Liver (tissue), 8 donors: ENCODE measurements at regions not wholly inside any gene's neighbourhood (a gene's known extent, or its start where the extent isn't known, plus 50 kb on each side); places are given as distances from the start of the nearest gene placed in this dataset.

ENCODE experiments used
- DNase-seq: peaks from one replicate; pipeline ENCODE4 v3.0.0-alpha.2; 2017; ENCODE audit warnings: low spot score
- H3K27ac ChIP-seq, 2 donors: one replicate each; pipeline ENCODE4 v1.7.0; 2013; ENCODE audit warnings: inconsistent platforms in 2 of 2, low read length in 2 of 2, control low read depth in 1 of 2, low read depth in 1 of 2, mild to moderate bottlenecking in 1 of 2
- H3K27me3 ChIP-seq, 4 donors: one replicate each; pipeline versions ENCODE4 v1.6.1 to v1.7.0; 2013; ENCODE audit warnings: low read length in 3 of 4, inconsistent platforms in 1 of 4, mild to moderate bottlenecking in 1 of 4, moderate library complexity in 1 of 4; ENCODE audit not compliant: control insufficient read depth in 4 of 4, insufficient read depth in 4 of 4
- H3K36me3 ChIP-seq, 4 donors: one replicate each; pipeline versions ENCODE4 v1.6.1 to v1.7.0; 2013; ENCODE audit warnings: low read length in 3 of 4, mild to moderate bottlenecking in 3 of 4, low read depth in 1 of 4, moderate library complexity in 1 of 4; ENCODE audit not compliant: control insufficient read depth in 4 of 4, insufficient read depth in 3 of 4
- H3K4me1 ChIP-seq, 4 donors: one replicate each; pipeline versions ENCODE4 v1.6.1 to v1.7.0; 2013; ENCODE audit warnings: low read length in 3 of 4, mild to moderate bottlenecking in 3 of 4, moderate library complexity in 1 of 4; ENCODE audit not compliant: control insufficient read depth in 4 of 4, insufficient read depth in 4 of 4
- H3K4me3 ChIP-seq, 3 donors: one replicate each; pipeline versions ENCODE4 v1.6.1 to v1.7.0; 2013; ENCODE audit warnings: low read length in 3 of 3, control low read depth in 1 of 3, low read depth in 1 of 3, mild to moderate bottlenecking in 1 of 3
- H3K9ac ChIP-seq, 2 donors: one replicate each; pipeline ENCODE4 v1.7.0; 2013; ENCODE audit warnings: low read length in 2 of 2, mild to moderate bottlenecking in 2 of 2, moderate library complexity in 2 of 2, control low read depth in 1 of 2, low read depth in 1 of 2
- H3K9me3 ChIP-seq, 4 donors: one replicate each; pipeline versions ENCODE4 v1.6.1 to v1.7.0; 2013; ENCODE audit warnings: low read length in 3 of 4; ENCODE audit not compliant: control insufficient read depth in 4 of 4
- ATF3 ChIP-seq: IDR thresholded peaks from 2 replicates; pipeline ENCODE4 v1.6.1; 2016; ENCODE audit warnings: antibody characterized with exemption
- CTCF ChIP-seq: fragments of 150-350 bp; IDR thresholded peaks from 2 replicates; pipeline ENCODE4 v1.5.1; 2017; ENCODE audit warnings: improper control_type of control experiment, low read depth, low read length; ENCODE audit not compliant: missing input control
- EGR1 ChIP-seq, 2 donors: IDR thresholded peaks; 2 replicates each; pipeline ENCODE4 v1.6.1; 2016 to 2018; ENCODE audit warnings: antibody characterized with exemption in 2 of 2, low read depth in 2 of 2
- FOXA2 ChIP-seq: IDR thresholded peaks from 2 replicates; pipeline ENCODE4 v1.6.1; 2016; ENCODE audit warnings: antibody characterized with exemption
- GABPA ChIP-seq, 2 donors: IDR thresholded peaks in 1 of 2; conservative IDR thresholded peaks in 1 of 2; 2 replicates each; pipeline ENCODE4 v1.6.1; 2016; ENCODE audit warnings: antibody characterized with exemption in 2 of 2, mild to moderate bottlenecking in 1 of 2, moderate library complexity in 1 of 2
- HNF4A ChIP-seq, 2 donors: conservative IDR thresholded peaks; 2 replicates each; pipeline ENCODE4 v1.6.1; 2016; ENCODE audit warnings: antibody characterized with exemption in 2 of 2, mild to moderate bottlenecking in 2 of 2
- HNF4G ChIP-seq: IDR thresholded peaks from 2 replicates; pipeline ENCODE4 v1.6.1; 2016; ENCODE audit warnings: antibody characterized with exemption
- JUND ChIP-seq, 2 donors: IDR thresholded peaks; 2 replicates each; pipeline ENCODE4 v1.6.1; 2016; ENCODE audit warnings: antibody characterized with exemption in 2 of 2
- MAX ChIP-seq: IDR thresholded peaks from 2 replicates; pipeline ENCODE4 v1.6.1; 2016; ENCODE audit warnings: antibody characterized with exemption
- NR2F2 ChIP-seq: IDR thresholded peaks from 2 replicates; pipeline ENCODE4 v1.6.1; 2016; ENCODE audit warnings: antibody characterized with exemption
- RAD21 ChIP-seq, 2 donors: IDR thresholded peaks; 2 replicates each; pipeline ENCODE4 v1.6.1; 2016; ENCODE audit warnings: antibody characterized with exemption in 2 of 2, mild to moderate bottlenecking in 2 of 2
- REST ChIP-seq: IDR thresholded peaks from 2 replicates; pipeline ENCODE4 v1.6.1; 2016; ENCODE audit warnings: antibody characterized with exemption, mild to moderate bottlenecking
- RXRA ChIP-seq, 2 donors: IDR thresholded peaks; 2 replicates each; pipeline ENCODE4 v1.6.1; 2017 to 2018; ENCODE audit warnings: antibody characterized with exemption in 2 of 2, mild to moderate bottlenecking in 1 of 2
- SP1 ChIP-seq: IDR thresholded peaks from 2 replicates; pipeline ENCODE4 v1.6.1; 2018; ENCODE audit warnings: antibody characterized with exemption, mild to moderate bottlenecking
- TAF1 ChIP-seq: conservative IDR thresholded peaks from 2 replicates; pipeline ENCODE4 v1.6.1; 2016; ENCODE audit warnings: antibody characterized with exemption, mild to moderate bottlenecking
- YY1 ChIP-seq: IDR thresholded peaks from 2 replicates; pipeline ENCODE4 v1.6.1; 2016; ENCODE audit warnings: antibody characterized with exemption, mild to moderate bottlenecking
- ZBTB33 ChIP-seq: IDR thresholded peaks from 2 replicates; pipeline ENCODE4 v1.6.1; 2016; ENCODE audit warnings: antibody characterized with exemption
- WGBS: extraction: QIAGEN DNeasy Blood & Tissue Kit; methylation state at CpG from one replicate; pipeline ENCODE4 v1.1.7; 2013; 5-methylcytosine and 5-hydroxymethylcytosine counted together
- donor health status: healthy.
- donor health status: healthy.
- donor health status: healthy.
- donor health status: healthy.
- donor health status: healthy.

GRCh38 chr10:16360425-16360824, 76.4 kb upstream of the PTER start:
- Histone ChIP-seq H3K4me1 (no peaks in the 10 kb centered on the region), H3K27ac (no peak overlapping the region), H3K36me3 (no peaks in the 10 kb centered on the region), H3K4me3 (no peak overlapping the region), H3K27me3 (peaks cover 0 to 3% (median 0%) of the 10 kb centered on the region in 4 donors), H3K9me3 (peaks cover 0 to 7% (median 4%) of the 10 kb centered on the region in 4 donors), H3K9ac (no peak overlapping the region)
- no peak for DNase-seq
- no peak for TF ChIP-seq RAD21 (IDR thresholded peaks at IDR 0.05)
- TF ChIP-seq RXRA (IDR thresholded peaks at IDR 0.05) = no peak
- TF ChIP-seq YY1 = no peak
- no peak for TF ChIP-seq JUND (IDR thresholded peaks at IDR 0.05)
- TF ChIP-seq EGR1 (IDR thresholded peaks at IDR 0.05; ENCODE audit: low read depth in 2 of 2) = no peak

GRCh38 chr10:16361086-16361485, 75.7 kb upstream of the PTER start:
- DNase-seq = no peak
- Histone ChIP-seq H3K36me3 (no peaks in the 10 kb centered on the region), H3K27ac (no peak overlapping the region), H3K9ac (no peak overlapping the region), H3K27me3 (peaks cover 0 to 3% (median 0%) of the 10 kb centered on the region in 4 donors), H3K4me1 (no peaks in the 10 kb centered on the region), H3K4me3 (no peak overlapping the region), H3K9me3 (peaks cover 0 to 8% (median 5%) of the 10 kb centered on the region in 4 donors)
- no peak for TF ChIP-seq GABPA (IDR thresholded peaks at IDR 0.05 in 1 of 2, conservative IDR thresholded peaks at IDR 0.05 in 1 of 2)
- no peak for TF ChIP-seq ZBTB33
- no peak for TF ChIP-seq ATF3
- TF ChIP-seq HNF4G = no peak
- no peak for TF ChIP-seq HNF4A (conservative IDR thresholded peaks at IDR 0.05)
- no peak for TF ChIP-seq FOXA2
- TF ChIP-seq JUND (IDR thresholded peaks at IDR 0.05) = no peak
- TF ChIP-seq NR2F2 = no peak
- TF ChIP-seq TAF1 = no peak
- TF ChIP-seq REST = no peak
- TF ChIP-seq SP1 = no peak
- TF ChIP-seq MAX = no peak
- no peak for TF ChIP-seq CTCF
- TF ChIP-seq EGR1 (IDR thresholded peaks at IDR 0.05; ENCODE audit: low read depth in 2 of 2) = no peak
- TF ChIP-seq RAD21 (IDR thresholded peaks at IDR 0.05) = no peak
- 73% methylated on average over 3 of the region's 3 CpGs for WGBS
